Skin of body (tissue), 1 donor: ENCODE measurements at regions not wholly inside any gene's neighbourhood (a gene's known extent, or its start where the extent isn't known, plus 50 kb on each side); places are given as distances from the start of the nearest gene placed in this dataset.

ENCODE experiments used
- DNase-seq: peaks from one replicate; lab custom pipeline; 2025; lab: John Stamatoyannopoulos, UW

DNA sequence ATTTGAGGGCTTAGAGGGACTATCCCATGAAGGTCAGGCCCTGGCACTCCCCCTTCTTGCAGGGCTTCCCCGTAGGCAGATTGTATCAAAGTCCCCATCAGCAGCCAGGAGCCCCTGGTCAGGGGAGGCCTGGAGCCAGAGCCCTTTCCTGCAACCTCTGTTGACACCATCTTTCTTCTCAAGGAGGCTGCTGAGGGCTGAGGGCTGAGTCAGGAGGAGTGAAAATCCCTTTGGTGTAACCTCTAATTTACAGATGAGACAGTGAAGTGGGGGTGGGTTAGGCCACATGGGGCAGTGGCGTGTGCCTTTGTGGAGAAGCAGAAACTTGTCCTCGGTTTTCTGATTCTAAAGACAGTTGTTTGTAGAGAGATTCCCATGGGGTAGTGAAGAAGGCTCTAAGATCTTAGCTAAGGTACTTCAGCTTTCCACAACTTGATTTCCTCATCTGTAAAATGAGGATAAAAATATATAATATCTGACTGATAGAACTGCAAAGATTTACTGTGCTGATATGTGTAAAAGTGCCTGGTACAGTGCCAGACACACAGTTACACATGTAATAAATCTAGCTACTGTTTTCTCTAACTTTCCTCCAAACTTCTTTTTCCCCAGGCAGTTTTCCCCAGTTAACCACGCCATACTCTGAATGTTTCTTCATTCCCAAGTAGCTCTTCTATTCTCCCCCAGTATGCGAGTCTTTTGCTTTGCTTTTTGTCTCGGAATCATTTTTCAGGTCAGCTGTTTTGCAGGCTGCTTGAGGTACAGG lies 249.4 kb upstream of the TPM1 start:
- no peak for DNase-seq

DNA sequence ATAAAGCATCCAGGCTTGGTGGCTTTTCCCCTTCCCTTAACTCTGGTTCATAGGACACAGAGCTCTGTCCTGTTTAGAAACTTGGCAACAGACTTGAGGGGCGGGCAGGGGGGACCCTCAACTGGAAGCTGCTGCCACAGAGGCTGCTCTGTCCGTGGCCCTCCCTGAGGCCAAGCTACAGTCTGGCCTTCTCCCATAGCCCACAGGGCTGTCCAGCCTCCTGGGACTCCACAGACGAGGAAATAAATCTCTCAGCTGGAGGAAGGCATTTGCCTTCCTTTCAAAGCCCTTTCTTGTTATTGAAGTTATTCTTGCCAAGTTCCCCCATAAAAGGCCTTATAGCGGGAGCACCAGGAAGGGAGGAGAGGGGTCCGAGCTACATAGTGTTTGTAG lies 248.8 kb upstream of the TPM1 start:
- DNase-seq = no peak

GRCh38 chr15:62795171-62795570 lies 247.4 kb upstream of the TPM1 start:
- DNase-seq = no peak

GRCh38 chr15:62795700-62796695 lies 246.5 kb upstream of the TPM1 start:
- no peak for DNase-seq

- DNase-seq = no peak
Measured at GRCh38 chr15:62797171-62797570, 245.4 kb upstream of the TPM1 start.

GRCh38 chr15:62798536-62798935 lies 244.0 kb upstream of the TPM1 start:
- DNase-seq = no peak

GRCh38 chr15:62799037-62799436 lies 243.5 kb upstream of the TPM1 start:
- no peak for DNase-seq

GRCh38 chr15:62799919-62800318 lies 242.6 kb upstream of the TPM1 start:
- no peak for DNase-seq

- DNase-seq = no peak
Measured at GRCh38 chr15:62802612-62803011, 239.9 kb upstream of the TPM1 start.

DNA sequence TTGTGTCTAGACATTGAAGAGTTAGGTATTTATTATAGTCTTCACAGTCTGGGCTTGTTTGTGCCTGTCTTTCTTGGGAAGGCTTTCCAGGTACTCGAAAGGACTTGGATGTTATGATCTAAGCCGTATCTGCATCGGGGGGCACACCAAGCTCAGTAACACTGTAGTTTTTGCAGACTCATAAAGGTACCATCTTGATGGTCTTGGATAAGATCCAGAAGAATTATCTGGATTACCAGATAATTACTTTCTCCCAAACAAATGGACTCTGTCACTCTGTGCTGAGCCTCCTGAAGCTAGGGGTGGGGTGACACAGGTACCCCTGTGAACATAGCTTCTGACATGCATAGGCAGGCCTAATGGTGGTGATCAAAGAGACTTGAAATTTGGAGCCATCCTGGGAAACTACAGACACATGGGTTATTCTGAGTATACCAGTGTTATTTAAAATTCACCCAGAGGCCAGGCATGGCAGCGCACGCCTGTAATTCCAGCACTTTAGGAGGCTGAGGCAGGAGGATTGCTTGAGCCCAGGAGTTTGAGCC lies 238.6 kb upstream of the TPM1 start:
- DNase-seq = no peak

- no peak for DNase-seq
Measured at GRCh38 chr15:62805502-62805901, 237.0 kb upstream of the TPM1 start.

DNA sequence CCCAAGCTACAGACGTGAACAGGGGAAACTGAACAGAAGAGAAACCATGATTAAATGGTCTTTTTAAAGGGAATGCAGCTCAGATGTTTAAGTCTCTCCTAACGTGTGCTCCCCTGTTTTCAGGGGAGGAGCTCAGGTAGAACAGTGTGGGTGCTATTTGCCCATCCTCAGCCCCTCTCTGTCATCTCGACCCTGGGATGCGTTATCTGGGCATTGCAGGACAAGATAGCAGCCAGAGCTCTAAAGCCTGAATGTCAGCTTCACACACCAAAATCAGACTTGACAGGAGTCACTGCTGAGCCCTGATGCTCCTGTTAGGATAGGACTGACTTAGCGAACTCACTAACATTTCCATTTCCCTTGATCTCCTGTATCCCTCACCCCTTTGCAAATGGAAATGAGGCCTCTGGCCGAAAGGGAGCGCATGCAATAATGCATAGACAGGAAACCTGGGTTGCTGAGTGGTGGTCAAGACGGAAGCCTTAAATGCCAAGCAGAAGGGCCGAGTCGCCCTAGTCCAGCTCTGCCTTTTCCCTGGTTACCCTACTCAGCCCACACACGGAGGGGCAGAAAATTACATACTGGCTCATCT lies 234.9 kb upstream of the TPM1 start:
- DNase-seq = no peak

DNA sequence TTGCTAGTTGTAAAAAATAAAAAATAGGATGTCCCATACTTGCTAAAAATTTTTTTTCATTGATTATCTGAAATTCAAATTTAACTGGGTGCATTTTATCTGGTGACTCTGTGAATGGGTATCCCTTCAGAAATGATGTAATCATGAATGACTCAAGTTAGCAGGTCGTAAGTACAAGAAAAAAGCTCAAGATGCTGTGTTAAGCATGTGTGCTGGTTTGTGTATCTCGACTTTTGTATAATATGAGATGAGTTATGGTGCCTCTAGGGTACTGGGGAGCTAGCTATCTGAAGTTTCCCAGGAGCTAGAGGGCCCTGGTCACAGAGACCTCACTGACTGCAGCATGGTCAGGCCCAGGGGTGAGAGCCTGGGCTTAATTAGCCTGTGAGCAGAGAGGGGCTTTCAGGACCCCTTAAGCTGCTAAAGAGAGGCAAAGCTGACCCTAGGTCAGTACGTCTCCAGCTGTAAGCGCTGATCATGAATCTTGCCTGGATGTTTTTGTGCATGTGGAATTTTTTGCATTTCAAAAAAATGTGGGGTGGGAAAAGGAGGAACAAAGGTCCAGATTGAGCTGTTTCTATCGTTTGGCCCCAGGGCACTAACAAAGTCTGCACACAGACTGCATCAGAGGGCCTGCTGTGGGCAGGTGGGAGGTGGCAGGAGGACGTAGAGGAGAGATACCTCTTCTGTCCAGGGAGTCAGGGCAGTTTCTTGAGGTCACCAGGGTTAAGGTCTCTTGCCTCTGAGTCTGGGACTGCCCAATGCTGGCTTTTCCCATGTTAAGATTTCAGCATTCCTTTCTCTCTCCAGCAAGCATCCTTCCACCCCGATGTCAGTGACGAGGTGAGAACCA lies 233.2 kb upstream of the TPM1 start:
- no peak for DNase-seq

DNA sequence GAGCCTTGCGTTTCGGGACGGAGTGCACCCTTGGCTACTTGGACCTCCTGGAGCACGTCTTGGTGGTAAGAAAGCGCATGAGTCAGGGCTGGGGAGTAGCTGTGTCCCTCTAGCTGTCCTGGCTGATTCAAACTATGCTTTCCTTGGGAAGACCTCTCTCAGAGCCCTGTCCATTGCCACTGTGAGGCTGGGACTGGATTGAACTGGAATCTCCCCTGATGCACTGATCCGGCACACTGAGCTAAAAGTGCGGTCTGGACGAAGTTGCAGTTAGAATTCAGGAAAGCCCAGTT lies 232.6 kb upstream of the TPM1 start:
- no peak for DNase-seq

DNA sequence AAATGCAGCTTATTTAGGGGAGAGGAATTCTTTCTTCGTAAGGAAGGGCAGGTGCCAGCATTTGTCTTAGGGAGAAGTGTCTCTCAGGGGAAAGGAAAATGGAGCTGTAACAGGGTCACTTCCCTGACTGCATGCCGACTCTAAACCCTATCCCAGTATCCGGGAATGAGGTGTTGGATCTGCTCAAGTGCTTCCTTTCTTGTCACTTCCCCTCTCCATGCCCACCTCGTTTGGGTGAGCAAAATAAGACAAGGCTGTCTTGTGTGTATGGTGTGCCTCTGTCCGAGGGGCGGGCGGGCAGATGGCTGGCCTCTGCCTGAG lies 230.1 kb upstream of the TPM1 start:
- DNase-seq = no peak

DNA sequence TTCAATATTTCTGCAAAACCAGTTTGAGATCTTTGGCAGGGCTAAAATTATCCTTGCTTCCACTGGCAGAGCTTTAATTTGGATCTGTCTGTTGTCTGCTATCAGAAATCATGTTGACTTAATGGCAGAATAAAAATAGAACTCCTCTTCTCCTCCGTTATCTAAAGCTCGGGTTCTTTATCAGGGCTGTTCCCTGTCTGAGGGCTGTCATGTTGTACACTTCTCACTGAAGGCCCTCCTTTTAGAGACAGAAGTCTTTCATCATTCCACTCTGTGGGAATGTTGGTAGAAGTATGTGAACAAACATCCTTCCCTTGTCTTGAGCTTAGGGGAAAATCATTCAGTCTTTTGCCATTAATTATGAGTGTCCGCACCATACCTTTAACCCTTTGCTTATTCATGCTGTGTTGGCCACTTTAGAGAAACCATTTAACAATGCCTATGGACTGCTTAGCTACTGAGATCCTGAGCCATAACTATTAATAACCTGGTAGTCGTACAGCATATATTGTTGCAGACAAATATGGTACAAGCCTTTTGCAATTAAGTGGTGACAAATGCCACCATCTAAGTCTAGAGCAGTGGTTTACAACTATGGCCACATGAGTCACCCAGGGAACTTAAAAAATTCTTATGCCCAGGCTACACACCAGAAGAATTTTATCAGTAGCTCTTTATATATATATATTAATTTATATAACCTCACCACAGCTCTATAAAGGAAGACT lies 226.0 kb upstream of the TPM1 start:
- DNase-seq = no peak

DNA sequence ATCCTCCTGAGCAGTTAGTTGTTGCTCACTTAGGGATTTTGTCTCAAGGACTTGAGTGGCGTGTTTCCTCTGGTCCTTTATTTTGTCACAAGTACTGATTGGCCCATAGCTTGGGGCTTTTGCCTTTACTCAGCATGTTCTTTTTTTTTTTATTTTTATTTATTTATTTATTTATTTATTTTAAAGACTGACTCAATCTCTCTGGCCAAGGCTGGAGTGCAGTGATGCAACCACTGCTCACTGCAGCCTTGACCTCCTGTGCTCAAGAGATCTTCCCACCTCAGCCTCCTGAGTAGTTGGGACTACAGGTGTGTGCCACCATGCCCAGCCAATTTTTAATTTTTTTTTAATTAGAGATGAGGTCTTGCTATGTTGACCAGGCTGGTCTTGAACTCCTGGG lies 223.9 kb upstream of the TPM1 start:
- no peak for DNase-seq

- no peak for DNase-seq
Measured at GRCh38 chr15:62821384-62822131, 221.0 kb upstream of the TPM1 start.

GRCh38 chr15:62822228-62822627 lies 220.3 kb upstream of the TPM1 start:
- no peak for DNase-seq

DNA sequence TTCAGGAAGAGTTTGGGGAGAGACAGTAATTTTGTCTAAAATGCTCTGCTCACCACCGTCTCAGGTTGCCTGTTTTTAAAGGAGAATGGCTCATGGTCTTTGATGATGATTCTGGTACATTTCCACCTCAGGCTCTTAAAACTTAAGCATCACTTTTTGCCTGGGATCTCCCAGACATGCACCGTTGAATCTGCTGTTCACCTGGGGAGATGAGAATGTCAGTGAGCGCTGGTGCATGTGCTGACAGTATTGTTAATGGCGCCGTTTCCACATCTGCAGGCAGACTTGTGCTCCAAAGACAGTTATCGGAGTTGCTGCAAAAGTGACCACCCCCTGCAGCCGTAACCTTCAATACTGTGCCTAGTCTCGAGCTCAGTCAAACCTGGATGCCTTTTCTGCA lies 219.0 kb upstream of the TPM1 start:
- DNase-seq = no peak
